ENCODE measurements at regions not wholly inside any gene's neighbourhood (a gene's known extent, or its start where the extent isn't known, plus 50 kb on each side); places are given as distances from the start of the nearest gene placed in this dataset.

- H3K4me1 Mint-ChIP-seq (ENCODE audit: low read depth): no peaks in the 10 kb centered on the region
- no peaks in the 10 kb centered on the region for H3K9me3 Mint-ChIP-seq
- no peaks in the 10 kb centered on the region for H3K36me3 Mint-ChIP-seq (ENCODE audit: insufficient read depth)
- H3K4me3 Mint-ChIP-seq: no peak overlapping the region
- DNase-seq: no peak
- no peak for ATAC-seq
- H3K27me3 Mint-ChIP-seq (ENCODE audit: low read depth): peaks cover 5% of the 10 kb centered on the region
Observed at GRCh38 chr3:132784502-132785025, 62.4 kb upstream of the NPHP3 start.

- no peak for ATAC-seq
- no peaks in the 10 kb centered on the region for H3K36me3 Mint-ChIP-seq (ENCODE audit: insufficient read depth)
- no peak overlapping the region for H3K4me3 Mint-ChIP-seq
- no peaks in the 10 kb centered on the region for H3K4me1 Mint-ChIP-seq (ENCODE audit: low read depth)
- H3K27me3 Mint-ChIP-seq (ENCODE audit: low read depth): peaks cover 5% of the 10 kb centered on the region
- DNase-seq: no peak
- H3K9me3 Mint-ChIP-seq: no peaks in the 10 kb centered on the region
Observed at GRCh38 chr3:132783152-132783551, 60.9 kb upstream of the NPHP3 start.

DNA sequence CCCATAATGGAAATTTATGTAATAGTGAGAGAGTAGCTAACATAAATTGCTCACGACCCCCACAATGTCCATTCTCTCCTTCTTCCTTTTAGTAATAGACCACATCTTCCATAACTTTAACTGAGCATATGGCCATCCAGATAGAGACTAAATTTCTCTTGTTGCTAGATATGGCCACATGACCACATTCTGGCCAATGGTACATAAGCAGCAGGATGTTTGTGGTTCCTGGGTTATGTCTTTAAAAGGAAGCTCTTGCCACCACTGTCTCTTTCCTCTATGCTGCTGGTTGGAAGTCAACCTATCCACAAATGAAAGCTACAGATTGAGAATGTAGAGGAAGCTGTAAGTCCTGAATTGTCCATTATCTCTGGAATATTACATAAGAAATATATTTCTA, 59.7 kb upstream of the NPHP3 start:
- DNase-seq (no peak), ATAC-seq (no peak)
- H3K9me3 Mint-ChIP-seq: no peaks in the 10 kb centered on the region
- no peaks in the 10 kb centered on the region for H3K4me1 Mint-ChIP-seq (ENCODE audit: low read depth)
- no peaks in the 10 kb centered on the region for H3K36me3 Mint-ChIP-seq (ENCODE audit: insufficient read depth)
- H3K27me3 Mint-ChIP-seq (ENCODE audit: low read depth): no peaks in the 10 kb centered on the region
- no peak overlapping the region for H3K4me3 Mint-ChIP-seq

GRCh38 chr3:132777171-132777570, 55.0 kb upstream of the NPHP3 start:
- no peaks in the 10 kb centered on the region for H3K36me3 Mint-ChIP-seq (ENCODE audit: insufficient read depth)
- no peaks in the 10 kb centered on the region for H3K9me3 Mint-ChIP-seq
- ATAC-seq (no peak), DNase-seq (no peak)
- no peaks in the 10 kb centered on the region for H3K27me3 Mint-ChIP-seq (ENCODE audit: low read depth)
- no peak overlapping the region for H3K4me3 Mint-ChIP-seq
- H3K4me1 Mint-ChIP-seq (ENCODE audit: low read depth): no peaks in the 10 kb centered on the region

DNA sequence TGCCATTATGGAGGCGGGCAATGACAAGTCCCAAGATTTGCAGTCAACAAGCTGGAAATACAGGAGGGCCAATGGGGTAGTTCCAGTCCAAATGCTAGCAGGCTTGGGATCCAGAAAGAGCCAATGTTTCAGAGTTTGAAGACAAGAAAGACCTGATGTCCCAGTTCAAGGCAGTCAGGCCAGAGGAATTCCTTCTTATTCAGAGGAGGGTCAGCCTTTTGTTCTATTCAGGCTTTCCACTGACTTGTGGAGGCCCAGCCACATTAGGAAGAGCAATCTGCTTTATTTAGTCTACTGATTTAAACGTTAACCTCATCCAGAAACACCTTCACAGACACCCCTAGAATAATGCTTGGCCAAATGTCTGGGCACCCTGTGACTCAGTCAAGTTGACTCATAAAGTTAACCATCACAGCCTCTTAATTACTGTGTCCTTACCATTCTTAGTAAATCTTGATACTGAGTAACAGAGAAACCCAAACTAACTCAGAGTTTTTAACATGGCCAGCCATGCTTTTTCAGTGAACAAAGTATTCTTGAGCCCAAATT, 50.9 kb upstream of the NPHP3 start:
- DNase-seq (no peak), ATAC-seq (peak in 1 of 2 donors; percentile 48)
- Mint-ChIP-seq H3K36me3 (ENCODE audit: insufficient read depth) (no peaks in the 10 kb centered on the region), H3K9me3 (no peaks in the 10 kb centered on the region), H3K4me3 (no peak overlapping the region), H3K4me1 (ENCODE audit: low read depth) (no peaks in the 10 kb centered on the region), H3K27me3 (ENCODE audit: low read depth) (peaks cover 7% of the 10 kb centered on the region)

DNA sequence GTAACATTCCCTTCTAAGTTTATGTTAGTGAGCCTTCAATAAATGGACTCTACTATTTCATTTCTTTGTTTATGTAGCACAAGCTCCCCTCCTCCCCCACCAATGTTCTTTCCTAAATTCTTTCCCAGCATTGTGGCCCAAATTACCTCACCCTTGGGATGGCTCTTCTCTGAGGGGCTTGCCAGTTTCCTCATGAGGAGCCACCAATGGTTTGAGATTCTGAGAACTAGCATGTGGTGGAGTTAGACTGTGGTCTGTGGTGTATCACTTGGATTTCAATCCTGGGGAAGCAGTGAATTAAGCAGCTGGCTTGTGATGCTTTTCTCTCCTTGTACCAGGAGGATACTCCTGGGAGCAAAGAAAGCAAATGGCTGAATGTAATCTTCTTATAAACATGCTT, 50.0 kb upstream of the NPHP3 start:
- DNase-seq: no peak
- ATAC-seq: no peak
- H3K36me3 Mint-ChIP-seq (ENCODE audit: insufficient read depth): no peaks in the 10 kb centered on the region
- H3K27me3 Mint-ChIP-seq (ENCODE audit: low read depth): peaks cover 13% of the 10 kb centered on the region
- H3K9me3 Mint-ChIP-seq: peaks cover 4% of the 10 kb centered on the region
- no peak overlapping the region for H3K4me3 Mint-ChIP-seq
- no peaks in the 10 kb centered on the region for H3K4me1 Mint-ChIP-seq (ENCODE audit: low read depth)
